D721Med (cell line): ENCODE measurements at regions not wholly inside any gene's neighbourhood (a gene's known extent, or its start where the extent isn't known, plus 50 kb on each side); places are given as distances from the start of the nearest gene placed in this dataset.

Experiments
- DNase-seq: peaks from one replicate; pipeline ENCODE4 v3.0.0; 2011; ENCODE audit warnings: low spot score; ENCODE audit not compliant: insufficient read length
- FAIRE-seq: peaks from 2 replicates; lab custom pipeline; 2011; peaks lifted over from hg19 to GRCh38; lab: Jason Lieb, UNC
- CTCF ChIP-seq: IDR thresholded peaks from 2 replicates; pipeline ENCODE4 v1.5.1; 2012; ENCODE audit warnings: mild to moderate bottlenecking, control low read depth; ENCODE audit not compliant: insufficient read depth; ENCODE audit errors: missing control alignments

- TF ChIP-seq CTCF: no peak
- FAIRE-seq (no peak), DNase-seq (no peak)
These were observed 390.5 kb downstream of the IRS1 start for GRCh38 chr2:226409134-226409533.

- TF ChIP-seq CTCF: no peak
- DNase-seq (no peak), FAIRE-seq (no peak)
These were observed 391.5 kb downstream of the IRS1 start for GRCh38 chr2:226408141-226408540.

GRCh38 chr2:226407135-226407534 is 392.5 kb downstream of the IRS1 start:
- no peak for DNase-seq
- TF ChIP-seq CTCF: no peak
- no peak for FAIRE-seq

GRCh38 chr2:226405465-226405864 is 394.2 kb downstream of the IRS1 start:
- no peak for TF ChIP-seq CTCF
- no peak for DNase-seq
- FAIRE-seq: no peak

- no peak for TF ChIP-seq CTCF
- FAIRE-seq (no peak), DNase-seq (no peak)
These were observed 396.3 kb downstream of the IRS1 start for GRCh38 chr2:226403369-226403768.

- TF ChIP-seq CTCF: no peak
- FAIRE-seq: no peak
- no peak for DNase-seq
These were observed 400.6 kb downstream of the IRS1 start for GRCh38 chr2:226399006-226399405.

- TF ChIP-seq CTCF: no peak
- no peak for DNase-seq
- FAIRE-seq: no peak
These were observed 401.0 kb downstream of the IRS1 start for GRCh38 chr2:226398580-226398979.
